CD4-positive, alpha-beta T cell treated with Interferon gamma for 1 hour (primary cell): ENCODE measurements at regions not wholly inside any gene's neighbourhood (a gene's known extent, or its start where the extent isn't known, plus 50 kb on each side); places are given as distances from the start of the nearest gene placed in this dataset.

Experiments used
- DNase-seq: peaks from one replicate; pipeline ENCODE4 v3.0.0-alpha.2; 2020

DNA sequence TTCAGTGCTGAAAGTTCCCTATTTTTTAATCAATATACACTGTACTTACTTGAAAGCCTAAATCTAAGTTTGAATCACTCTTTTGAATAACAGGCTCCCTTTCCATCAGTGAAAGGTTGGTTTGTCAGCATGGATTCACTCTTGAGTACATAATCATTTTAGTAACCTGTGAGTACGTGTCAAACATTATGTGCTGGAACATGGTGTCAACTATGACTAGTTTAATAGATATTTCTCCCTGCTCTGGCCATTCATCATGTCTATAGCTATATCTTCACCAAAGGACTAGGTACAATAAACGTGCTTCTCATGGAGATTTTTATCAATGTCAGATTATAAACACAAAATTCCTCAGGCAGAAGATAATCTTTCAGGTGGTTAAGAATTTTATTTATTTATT lies 61.7 kb upstream of the MDFIC start:
- no peak for DNase-seq

DNA sequence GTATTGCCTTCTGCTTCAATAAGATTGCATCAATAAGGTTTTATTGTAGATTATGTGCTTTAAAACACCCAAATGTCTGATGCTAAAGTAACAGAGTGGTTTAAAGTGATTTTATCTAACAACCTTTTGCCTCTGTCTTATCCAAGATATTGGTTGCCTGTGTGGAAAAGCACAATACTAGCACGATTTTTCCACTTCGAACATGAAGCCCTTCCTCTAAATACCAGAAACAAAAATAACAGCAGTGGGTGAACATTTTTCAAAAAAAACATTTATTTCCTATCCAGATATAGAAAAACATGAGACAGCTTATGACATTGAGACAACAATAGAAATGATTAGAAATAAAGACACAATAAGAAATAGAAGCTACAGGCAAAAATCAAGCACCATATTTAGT lies 59.5 kb upstream of the MDFIC start:
- DNase-seq, result no peak

GRCh38 chr7:114864278-114864677 lies 57.6 kb upstream of the MDFIC start:
- no peak for DNase-seq

DNA sequence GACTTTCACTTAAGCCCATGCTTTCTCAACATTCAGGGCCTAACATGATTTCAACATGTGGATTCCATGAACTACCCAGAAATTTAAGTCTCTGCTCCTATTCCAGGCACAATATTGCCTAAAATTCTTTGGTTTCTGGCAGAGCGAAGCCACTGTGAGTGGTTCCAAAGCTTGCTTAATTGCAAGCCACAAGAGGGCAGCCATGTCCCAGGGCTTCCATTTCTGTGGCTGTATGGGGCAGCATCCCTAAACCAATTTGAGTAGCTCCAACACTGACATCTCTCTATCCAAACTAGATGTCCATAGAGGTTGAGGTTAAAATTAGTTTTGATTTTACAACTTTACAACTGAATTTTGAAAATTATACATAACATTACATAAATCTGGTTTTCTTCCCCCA lies 56.3 kb upstream of the MDFIC start:
- peak; percentile 53 for DNase-seq
